ENCODE measurements at regions not wholly inside any gene's neighbourhood (a gene's known extent, or its start where the extent isn't known, plus 50 kb on each side); places are given as distances from the start of the nearest gene placed in this dataset.
"Not testable (repeated sequence)": the region's sequence is repeated elsewhere in the genome, so short reads cannot be mapped to it uniquely, and the experiment has no call there.

GRCh38 chr20:19048995-19049501, 163.4 kb upstream of the SLC24A3 start:
- DNase-seq (peak in 2 of 4 donors; percentile 28 to 32), ATAC-seq (no peak)
- Histone ChIP-seq H3K27ac (no peak overlapping the region), H3K27me3 (no peaks in the 10 kb centered on the region), H3K4me1 (peaks cover 0 to 5% of the 10 kb centered on the region in 2 donors), H3K9me3 (no peaks in the 10 kb centered on the region), H3K4me3 (no peak overlapping the region), H3K36me3 (no peaks in the 10 kb centered on the region)
- intact Hi-C loops (cut with DNase I), result no loop called here
- TF ChIP-seq CTCF (IDR thresholded peaks at IDR 0.05), result no peak

- TF ChIP-seq CTCF (IDR thresholded peaks at IDR 0.05), result no peak
- no peaks in the 10 kb centered on the region for H3K36me3 ChIP-seq
- H3K27ac ChIP-seq, result no peak overlapping the region
- no peaks in the 10 kb centered on the region for H3K9me3 ChIP-seq
- no peak overlapping the region for H3K4me3 ChIP-seq
- intact Hi-C loops (cut with DNase I), result no loop called here
- peaks cover 0 to 5% of the 10 kb centered on the region in 2 donors for H3K4me1 ChIP-seq
- H3K27me3 ChIP-seq, result no peaks in the 10 kb centered on the region
- ATAC-seq (no peak), DNase-seq (no peak)
These were observed 162.9 kb upstream of the SLC24A3 start for GRCh38 chr20:19049514-19049913.

- Histone ChIP-seq H3K27me3 (no peaks in the 10 kb centered on the region), H3K27ac (no peak overlapping the region), H3K4me3 (no peak overlapping the region), H3K9me3 (peaks cover 0 to 28% of the 10 kb centered on the region in 2 donors), H3K36me3 (no peaks in the 10 kb centered on the region), H3K4me1 (no peaks in the 10 kb centered on the region)
- no peak for TF ChIP-seq CTCF (IDR thresholded peaks at IDR 0.05)
- intact Hi-C loops (cut with DNase I), result no loop called here
- DNase-seq (no peak), ATAC-seq (no peak)
These were observed 155.5 kb upstream of the SLC24A3 start for GRCh38 chr20:19056909-19057308.

GRCh38 chr20:19064788-19065187, 147.7 kb upstream of the SLC24A3 start:
- H3K36me3 ChIP-seq; intact Hi-C loops (cut with DNase I); DNase-seq; H3K4me3 ChIP-seq; ATAC-seq; H3K27me3 ChIP-seq; H3K27ac ChIP-seq; H3K4me1 ChIP-seq: not testable (repeated sequence)
- H3K9me3 ChIP-seq, result peaks cover 0 to 53% of the 10 kb centered on the region in 2 donors

- Histone ChIP-seq H3K4me1 (no peaks in the 10 kb centered on the region), H3K36me3 (no peaks in the 10 kb centered on the region), H3K27ac (no peak overlapping the region), H3K9me3 (peaks cover 0 to 29% of the 10 kb centered on the region in 2 donors), H3K27me3 (no peaks in the 10 kb centered on the region), H3K4me3 (no peak overlapping the region)
- intact Hi-C loops (cut with DNase I), result no loop called here
- ATAC-seq (no peak), DNase-seq (no peak)
- TF ChIP-seq CTCF (IDR thresholded peaks at IDR 0.05), result no peak
These were observed 144.5 kb upstream of the SLC24A3 start for GRCh38 chr20:19067986-19068385.

GRCh38 chr20:19070026-19070425, 142.4 kb upstream of the SLC24A3 start:
- TF ChIP-seq CTCF (IDR thresholded peaks at IDR 0.05), result no peak

More at GRCh38 chr20:19070026-19070425, 142.4 kb upstream of the SLC24A3 start:
- H3K4me1 ChIP-seq, result peaks cover 0 to 3% of the 10 kb centered on the region in 2 donors
- H3K36me3 ChIP-seq, result no peaks in the 10 kb centered on the region
- peaks cover 0 to 14% of the 10 kb centered on the region in 2 donors for H3K9me3 ChIP-seq
- no peaks in the 10 kb centered on the region for H3K27me3 ChIP-seq
- ATAC-seq, result no peak
- intact Hi-C loops (cut with DNase I), result no loop called here
- DNase-seq, result no peak
- H3K27ac ChIP-seq, result no peak overlapping the region
- H3K4me3 ChIP-seq, result no peak overlapping the region

Measured in left lung (tissue), 4 donors.